ENCODE measurements at regions not wholly inside any gene's neighbourhood (a gene's known extent, or its start where the extent isn't known, plus 50 kb on each side); places are given as distances from the start of the nearest gene placed in this dataset.

DNA sequence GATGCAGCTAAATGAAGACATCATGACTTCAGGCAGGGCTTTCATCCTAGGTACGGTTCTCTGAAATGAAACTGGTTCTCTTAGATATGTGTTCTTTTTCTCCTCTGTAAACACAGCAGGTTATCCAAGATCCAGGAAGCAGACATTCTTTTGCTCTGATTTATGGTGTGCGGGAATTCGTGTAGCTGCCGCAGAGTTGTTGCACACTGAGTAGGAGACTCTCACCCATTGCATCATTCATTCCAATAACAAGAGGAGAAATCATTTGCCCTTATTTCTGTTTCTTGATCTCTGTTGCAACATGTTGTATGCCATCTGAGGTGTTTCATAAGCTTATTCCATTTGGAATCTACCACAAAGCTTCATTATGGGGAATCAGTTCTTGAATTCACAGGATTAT, 133.6 kb upstream of the VCX2 start:
- POLR2A ChIA-PET: interaction anchor here (0.7 kb wide), 1 partner anchor 270 kb away, joined by 3 read pairs; no protein-coding TSS in a partner anchor
- Histone ChIP-seq H3K27ac (ENCODE audit: low read depth, low read length, poor library complexity, severe bottlenecking) (no peak overlapping the region), H3K36me3 (ENCODE audit: insufficient read depth, low read length) (no peaks in the 10 kb centered on the region), H3K4me3 (ENCODE audit: low read depth, low read length, poor library complexity, severe bottlenecking) (no peak overlapping the region), H3K9me3 (ENCODE audit: low read length) (no peaks in the 10 kb centered on the region), H2AFZ (ENCODE audit: low read length) (no peak overlapping the region), H3K79me2 (ENCODE audit: insufficient read depth, low read depth, low read length) (no peaks in the 10 kb centered on the region), H4K20me1 (ENCODE audit: insufficient read depth, low read length) (no peaks in the 10 kb centered on the region), H3K4me2 (ENCODE audit: low read length) (no peak overlapping the region), H3K4me1 (ENCODE audit: insufficient read depth, low read length, poor library complexity, severe bottlenecking) (no peaks in the 10 kb centered on the region), H3K9me2 (ENCODE audit: insufficient read depth, low read length) (no peaks in the 10 kb centered on the region)
- no TSS peak for BruUV-seq (replicated peaks)
- CTCF ChIA-PET (ENCODE audit: unreplicated experiment): no interaction called here
- intact Hi-C loops (cut with micrococcal nuclease; ENCODE audit: unreplicated experiment): no loop called here
- TF ChIP-seq EZH2phosphoT487 (IDR thresholded peaks at IDR 0.05; ENCODE audit: borderline replicate concordance, low read depth, low read length): no peak
- TF ChIP-seq, protein P1, sequence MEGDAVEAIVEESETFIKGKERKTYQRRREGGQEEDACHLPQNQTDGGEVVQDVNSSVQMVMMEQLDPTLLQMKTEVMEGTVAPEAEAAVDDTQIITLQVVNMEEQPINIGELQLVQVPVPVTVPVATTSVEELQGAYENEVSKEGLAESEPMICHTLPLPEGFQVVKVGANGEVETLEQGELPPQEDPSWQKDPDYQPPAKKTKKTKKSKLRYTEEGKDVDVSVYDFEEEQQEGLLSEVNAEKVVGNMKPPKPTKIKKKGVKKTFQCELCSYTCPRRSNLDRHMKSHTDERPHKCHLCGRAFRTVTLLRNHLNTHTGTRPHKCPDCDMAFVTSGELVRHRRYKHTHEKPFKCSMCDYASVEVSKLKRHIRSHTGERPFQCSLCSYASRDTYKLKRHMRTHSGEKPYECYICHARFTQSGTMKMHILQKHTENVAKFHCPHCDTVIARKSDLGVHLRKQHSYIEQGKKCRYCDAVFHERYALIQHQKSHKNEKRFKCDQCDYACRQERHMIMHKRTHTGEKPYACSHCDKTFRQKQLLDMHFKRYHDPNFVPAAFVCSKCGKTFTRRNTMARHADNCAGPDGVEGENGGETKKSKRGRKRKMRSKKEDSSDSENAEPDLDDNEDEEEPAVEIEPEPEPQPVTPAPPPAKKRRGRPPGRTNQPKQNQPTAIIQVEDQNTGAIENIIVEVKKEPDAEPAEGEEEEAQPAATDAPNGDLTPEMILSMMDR (conservative IDR thresholded peaks at IDR 0.05; ENCODE audit: low read length): no peak
- no peak for DNase-seq (ENCODE audit: low spot score)

DNA sequence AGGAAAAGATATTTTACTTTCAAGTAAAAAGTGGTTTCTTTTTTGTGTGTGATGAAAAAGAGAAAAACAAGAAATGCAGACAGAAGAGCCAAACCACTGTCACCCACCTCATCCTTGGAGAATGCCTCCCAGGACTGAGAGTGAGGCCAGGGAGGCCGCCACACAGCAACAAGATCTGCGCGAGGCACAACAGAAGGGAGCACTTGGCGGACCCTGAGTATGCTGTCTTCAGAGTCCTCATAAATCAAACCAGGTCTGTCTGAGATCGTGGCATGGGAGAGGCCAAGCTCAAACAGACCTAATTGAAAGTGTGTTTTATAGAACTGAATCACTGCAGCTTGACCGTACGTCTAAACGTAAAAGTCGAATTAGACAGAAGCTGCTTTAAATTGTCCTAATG, 134.3 kb upstream of the VCX2 start:
- ChIA-PET POLR2A (interaction anchor here (0.6 kb wide), 1 partner anchor 36 kb away, joined by 4 read pairs; no protein-coding TSS in a partner anchor), CTCF (ENCODE audit: unreplicated experiment) (no interaction called here)
- Histone ChIP-seq H3K36me3 (ENCODE audit: insufficient read depth, low read length) (no peaks in the 10 kb centered on the region), H3K27ac (ENCODE audit: low read depth, low read length, poor library complexity, severe bottlenecking) (no peak overlapping the region), H3K9me2 (ENCODE audit: insufficient read depth, low read length) (no peaks in the 10 kb centered on the region), H3K4me2 (ENCODE audit: low read length) (no peak overlapping the region), H2AFZ (ENCODE audit: low read length) (no peak overlapping the region), H3K9me3 (ENCODE audit: low read length) (no peaks in the 10 kb centered on the region), H4K20me1 (ENCODE audit: insufficient read depth, low read length) (no peaks in the 10 kb centered on the region), H3K79me2 (ENCODE audit: insufficient read depth, low read depth, low read length) (no peaks in the 10 kb centered on the region), H3K4me3 (ENCODE audit: low read depth, low read length, poor library complexity, severe bottlenecking) (no peak overlapping the region), H3K4me1 (ENCODE audit: insufficient read depth, low read length, poor library complexity, severe bottlenecking) (no peaks in the 10 kb centered on the region)
- intact Hi-C loops (cut with micrococcal nuclease; ENCODE audit: unreplicated experiment): no loop called here
- no TSS peak for BruUV-seq (replicated peaks)
- TF ChIP-seq, protein P1 (conservative IDR thresholded peaks at IDR 0.05; ENCODE audit: low read length): no peak
- TF ChIP-seq EZH2phosphoT487 (IDR thresholded peaks at IDR 0.05; ENCODE audit: borderline replicate concordance, low read depth, low read length): no peak
- DNase-seq (ENCODE audit: low spot score): no peak

DNA sequence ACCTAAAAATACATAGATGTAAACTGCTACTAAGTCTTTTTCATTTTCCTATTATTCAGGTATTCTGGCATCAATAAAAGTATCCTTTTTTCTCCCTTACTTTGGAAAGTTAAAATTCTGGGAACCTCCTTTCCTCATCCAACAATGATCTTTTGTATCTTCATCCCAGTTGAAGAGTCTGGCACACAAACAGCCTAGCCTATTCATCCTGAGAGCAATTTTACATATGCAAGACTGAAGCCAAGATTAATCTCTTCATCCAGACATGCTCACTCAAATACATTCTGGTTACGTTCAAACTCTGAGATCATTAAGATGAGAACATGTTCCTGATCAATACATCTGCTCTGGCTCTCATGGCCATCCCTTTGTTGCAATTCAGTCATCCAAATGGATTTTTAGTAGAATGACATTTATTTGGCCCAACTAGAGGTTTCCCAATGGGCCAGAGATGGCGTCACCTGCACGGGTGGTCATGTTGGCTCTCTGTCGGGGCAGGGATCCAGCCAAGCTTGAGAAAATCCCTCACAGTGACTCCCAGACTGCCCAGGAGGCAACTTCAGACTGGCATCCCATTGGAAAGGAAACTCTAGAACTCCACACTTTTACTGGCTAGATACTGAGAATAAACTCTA, 135.3 kb upstream of the VCX2 start:
- intact Hi-C loops (cut with micrococcal nuclease; ENCODE audit: unreplicated experiment): no loop called here
- no peak for DNase-seq (ENCODE audit: low spot score)
- Histone ChIP-seq H3K4me3 (ENCODE audit: low read depth, low read length, poor library complexity, severe bottlenecking) (no peak overlapping the region), H3K4me2 (ENCODE audit: low read length) (no peak overlapping the region), H4K20me1 (ENCODE audit: insufficient read depth, low read length) (no peaks in the 10 kb centered on the region), H2AFZ (ENCODE audit: low read length) (no peak overlapping the region), H3K4me1 (ENCODE audit: insufficient read depth, low read length, poor library complexity, severe bottlenecking) (no peaks in the 10 kb centered on the region), H3K79me2 (ENCODE audit: insufficient read depth, low read depth, low read length) (no peaks in the 10 kb centered on the region), H3K9me2 (ENCODE audit: insufficient read depth, low read length) (no peaks in the 10 kb centered on the region), H3K27ac (ENCODE audit: low read depth, low read length, poor library complexity, severe bottlenecking) (no peak overlapping the region), H3K36me3 (ENCODE audit: insufficient read depth, low read length) (no peaks in the 10 kb centered on the region), H3K9me3 (ENCODE audit: low read length) (no peaks in the 10 kb centered on the region)
- no TSS peak for BruUV-seq (replicated peaks)
- CTCF ChIA-PET (ENCODE audit: unreplicated experiment): no interaction called here
- TF ChIP-seq, protein P1 (conservative IDR thresholded peaks at IDR 0.05; ENCODE audit: low read length): no peak
- no peak for TF ChIP-seq EZH2phosphoT487 (IDR thresholded peaks at IDR 0.05; ENCODE audit: borderline replicate concordance, low read depth, low read length)
- POLR2A ChIA-PET: no interaction called here

Measured in OCI-LY7 (cell line).